Activated CD8-positive, alpha-beta T cell treated with anti-CD3 and anti-CD28 coated beads for 36 hours (primary cell): ENCODE measurements at regions not wholly inside any gene's neighbourhood (a gene's known extent, or its start where the extent isn't known, plus 50 kb on each side); places are given as distances from the start of the nearest gene placed in this dataset.

Source experiments
- ATAC-seq: fragments of 200-7000 bp; cut with Tn5 transposase; one replicate; pipeline ENCODE4 v1.10.0; 2021; ENCODE audit warnings: mild to moderate bottlenecking, moderate library complexity
- CTCF ChIA-PET: fragments of 350-600 bp; sonication (Branson Sonifier 250); formaldehyde crosslinking; loops from one replicate; lab custom pipeline; 2021; ENCODE audit warnings: antibody characterized with exemption; lab: Charles Lee
- POLR2A ChIA-PET: fragments of 350-600 bp; sonication (Branson Sonifier 250); formaldehyde crosslinking; loops from one replicate; lab custom pipeline; 2021; ENCODE audit warnings: antibody characterized with exemption; lab: Charles Lee
- DNase-seq: peaks from one replicate; pipeline ENCODE4 v3.0.0-alpha.2; 2020
- H3K27ac Mint-ChIP-seq: one replicate; pipeline ENCODE4 v1.8.0; 2021; ENCODE audit warnings: mild to moderate bottlenecking, mixed read lengths
- H3K27me3 Mint-ChIP-seq: one replicate; pipeline ENCODE4 v1.8.0; 2021; ENCODE audit warnings: mixed read lengths
- H3K36me3 Mint-ChIP-seq: one replicate; pipeline ENCODE4 v1.8.0; 2021; ENCODE audit warnings: low read depth, mixed read lengths
- H3K4me1 Mint-ChIP-seq: one replicate; pipeline ENCODE4 v1.8.0; 2021; ENCODE audit warnings: low read depth, mixed read lengths
- H3K4me3 Mint-ChIP-seq: one replicate; pipeline ENCODE4 v1.8.0; 2021; ENCODE audit warnings: mild to moderate bottlenecking, moderate library complexity, mixed read lengths
- H3K9me3 Mint-ChIP-seq: one replicate; pipeline ENCODE4 v1.8.0; 2021; ENCODE audit warnings: mixed read lengths
- CTCF ChIP-seq: fragments of 200-600 bp; IDR thresholded peaks from one replicate; pipeline ENCODE4 v1.8.0; 2022; ENCODE audit warnings: antibody characterized with exemption, mild to moderate bottlenecking
- intact Hi-C: fragments of 100-400 bp; cut with micrococcal nuclease; formaldehyde crosslinking; loops from one replicate; pipeline ENCODE4 v1.10.0; 2022

DNA sequence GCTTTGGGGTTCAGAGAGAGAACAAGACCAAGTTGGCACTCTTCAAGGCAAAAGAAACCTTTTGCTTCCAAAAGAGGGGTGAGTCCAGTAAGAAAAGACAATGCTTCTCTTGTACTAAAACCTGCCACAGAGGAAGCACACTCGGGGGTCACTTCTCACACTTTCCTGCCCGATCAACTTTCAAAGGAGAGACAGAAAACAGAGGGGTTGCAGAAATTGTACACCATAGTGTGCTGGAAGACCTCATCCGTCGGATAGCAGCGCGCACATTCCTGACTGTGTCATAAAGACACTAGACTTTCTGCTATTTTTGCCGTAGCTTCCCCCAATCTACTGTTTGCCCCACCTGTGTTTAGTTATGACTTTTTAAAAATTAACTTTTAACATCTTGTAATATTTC lies 66.9 kb downstream of the OR2K2 start:
- DNase-seq (no peak), ATAC-seq (no peak)
- intact Hi-C loops, result no loop called here
- Mint-ChIP-seq H3K4me1 (no peaks in the 10 kb centered on the region), H3K4me3 (no peak overlapping the region), H3K27ac (no peak overlapping the region), H3K9me3 (peaks cover 3% of the 10 kb centered on the region), H3K36me3 (no peaks in the 10 kb centered on the region), H3K27me3 (peaks cover 5% of the 10 kb centered on the region)
- ChIA-PET POLR2A (no interaction called here), CTCF (interaction anchor here (0.5 kb wide), 1 partner anchor 278 kb away, joined by 3 read pairs; no protein-coding TSS in a partner anchor)
- TF ChIP-seq CTCF, result no peak

- intact Hi-C loops, result no loop called here
- CTCF ChIA-PET, result no interaction called here
- DNase-seq (no peak), ATAC-seq (no peak)
- H3K4me3 Mint-ChIP-seq, result no peak overlapping the region
- no peaks in the 10 kb centered on the region for H3K4me1 Mint-ChIP-seq
- H3K36me3 Mint-ChIP-seq, result no peaks in the 10 kb centered on the region
- no peaks in the 10 kb centered on the region for H3K9me3 Mint-ChIP-seq
- H3K27me3 Mint-ChIP-seq, result peaks cover 1% of the 10 kb centered on the region
- H3K27ac Mint-ChIP-seq, result no peak overlapping the region
- no peak for TF ChIP-seq CTCF
- POLR2A ChIA-PET, result no interaction called here
Measured at GRCh38 chr9:111258875-111259271, 71.2 kb downstream of the OR2K2 start.

DNA sequence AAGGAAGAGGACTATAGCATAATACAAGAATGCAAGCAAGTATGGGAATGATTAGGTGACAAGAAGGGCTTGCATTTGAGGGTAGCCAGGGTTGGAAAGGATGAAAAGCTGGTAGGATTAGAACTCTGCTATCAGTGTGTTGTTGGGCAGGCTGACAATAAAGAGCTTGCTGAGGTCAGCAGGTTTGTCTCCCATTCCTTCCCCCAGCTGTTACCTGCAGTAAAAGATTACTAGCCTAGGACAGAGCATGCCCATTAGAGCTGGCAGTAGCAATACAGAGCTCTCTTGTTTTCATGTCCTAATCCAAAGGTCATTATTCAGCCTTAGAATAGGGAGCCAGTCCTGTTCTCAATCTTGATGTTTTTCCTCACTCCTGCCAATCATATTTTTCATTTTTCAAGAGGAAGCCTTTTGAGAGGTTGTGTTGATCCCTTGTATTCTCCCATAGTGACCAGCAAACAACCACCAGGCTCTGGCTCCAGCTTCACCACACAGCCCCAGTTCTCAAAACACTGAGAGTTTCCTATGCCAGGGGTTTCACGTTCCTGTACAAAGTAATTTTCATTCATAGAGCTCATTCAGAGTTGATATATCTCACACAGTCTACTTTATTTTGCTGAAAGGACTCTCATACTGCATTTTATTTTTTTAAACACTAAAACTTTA lies 71.7 kb downstream of the OR2K2 start:
- intact Hi-C loops, result no loop called here
- Mint-ChIP-seq H3K9me3 (no peaks in the 10 kb centered on the region), H3K4me1 (no peaks in the 10 kb centered on the region), H3K36me3 (no peaks in the 10 kb centered on the region), H3K27me3 (peaks cover 1% of the 10 kb centered on the region), H3K27ac (no peak overlapping the region), H3K4me3 (no peak overlapping the region)
- no peak for DNase-seq
- no peak for TF ChIP-seq CTCF
- POLR2A ChIA-PET, result no interaction called here
- no peak for ATAC-seq
- CTCF ChIA-PET, result no interaction called here

DNA sequence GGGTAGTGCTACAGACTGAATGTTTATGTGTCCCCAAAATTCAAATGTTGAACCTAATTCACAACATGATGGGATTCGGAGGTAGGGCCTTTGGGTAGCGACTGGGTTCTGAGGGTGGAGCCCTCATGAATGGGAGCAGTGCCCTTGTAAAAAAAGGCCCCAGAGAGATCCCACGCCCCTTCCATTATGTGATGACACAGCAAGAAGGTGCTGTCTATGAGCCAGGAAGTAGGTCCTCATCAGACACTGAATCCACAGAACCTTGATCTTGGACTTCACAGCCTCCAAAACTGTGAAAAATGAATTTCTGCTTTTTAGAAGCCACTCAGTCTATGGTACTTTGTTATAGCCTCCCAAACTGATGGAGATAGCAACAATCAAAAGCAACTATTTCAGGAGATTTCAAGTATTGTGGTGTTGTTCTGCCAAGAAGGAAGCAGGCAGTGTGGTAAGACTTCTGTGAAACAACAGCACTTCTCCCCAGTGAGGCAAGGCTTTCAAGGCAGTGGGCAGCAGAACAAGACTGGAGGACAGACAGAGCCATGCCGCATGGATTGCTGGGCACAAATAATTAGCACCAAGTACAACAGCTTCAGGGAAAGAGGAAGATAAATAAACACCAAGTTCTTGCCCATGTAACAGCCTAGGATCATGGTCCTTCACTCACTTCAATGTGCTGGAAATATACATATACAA lies 76.1 kb downstream of the OR2K2 start:
- CTCF ChIA-PET, result no interaction called here
- Mint-ChIP-seq H3K4me3 (no peak overlapping the region), H3K4me1 (no peaks in the 10 kb centered on the region), H3K9me3 (no peaks in the 10 kb centered on the region), H3K27me3 (no peaks in the 10 kb centered on the region), H3K36me3 (no peaks in the 10 kb centered on the region), H3K27ac (no peak overlapping the region)
- DNase-seq (no peak), ATAC-seq (no peak)
- no peak for TF ChIP-seq CTCF
- POLR2A ChIA-PET, result no interaction called here
- intact Hi-C loops, result no loop called here
